ENCODE measurements at regions not wholly inside any gene's neighbourhood (a gene's known extent, or its start where the extent isn't known, plus 50 kb on each side); places are given as distances from the start of the nearest gene placed in this dataset.

- Histone ChIP-seq H3K36me3 (no peaks in the 10 kb centered on the region), H3K4me3 (no peak overlapping the region), H3K27ac (peak overlapping the region in 2 of 10 donors; percentile 10 to 36), H3K9me3 (peaks cover 0 to 34% (median 0%) of the 10 kb centered on the region in 11 donors), H3K4me1 (peaks cover 0 to 12% (median 4%) of the 10 kb centered on the region in 9 donors), H3K27me3 (no peaks in the 10 kb centered on the region)
- ATAC-seq (no peak), DNase-seq (no peak)
- intact Hi-C loops (cut with DNase I): no loop called here
- TF ChIP-seq, protein P1, sequence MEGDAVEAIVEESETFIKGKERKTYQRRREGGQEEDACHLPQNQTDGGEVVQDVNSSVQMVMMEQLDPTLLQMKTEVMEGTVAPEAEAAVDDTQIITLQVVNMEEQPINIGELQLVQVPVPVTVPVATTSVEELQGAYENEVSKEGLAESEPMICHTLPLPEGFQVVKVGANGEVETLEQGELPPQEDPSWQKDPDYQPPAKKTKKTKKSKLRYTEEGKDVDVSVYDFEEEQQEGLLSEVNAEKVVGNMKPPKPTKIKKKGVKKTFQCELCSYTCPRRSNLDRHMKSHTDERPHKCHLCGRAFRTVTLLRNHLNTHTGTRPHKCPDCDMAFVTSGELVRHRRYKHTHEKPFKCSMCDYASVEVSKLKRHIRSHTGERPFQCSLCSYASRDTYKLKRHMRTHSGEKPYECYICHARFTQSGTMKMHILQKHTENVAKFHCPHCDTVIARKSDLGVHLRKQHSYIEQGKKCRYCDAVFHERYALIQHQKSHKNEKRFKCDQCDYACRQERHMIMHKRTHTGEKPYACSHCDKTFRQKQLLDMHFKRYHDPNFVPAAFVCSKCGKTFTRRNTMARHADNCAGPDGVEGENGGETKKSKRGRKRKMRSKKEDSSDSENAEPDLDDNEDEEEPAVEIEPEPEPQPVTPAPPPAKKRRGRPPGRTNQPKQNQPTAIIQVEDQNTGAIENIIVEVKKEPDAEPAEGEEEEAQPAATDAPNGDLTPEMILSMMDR (IDR thresholded peaks at IDR 0.05): no peak
- 63 to 72% methylated on average over 3 of the region's 3 CpGs for WGBS, 2 donors
Measured at GRCh38 chr10:4330636-4331035, 495.4 kb upstream of the AKR1E2 start.

GRCh38 chr10:4329225-4329624, 496.8 kb upstream of the AKR1E2 start:
- DNase-seq: no peak
- peak in 6 of 8 donors; percentile 37 to 57 (median 50) for ATAC-seq
- H3K36me3 ChIP-seq: no peaks in the 10 kb centered on the region
- H3K4me1 ChIP-seq: peaks cover 0 to 12% (median 4%) of the 10 kb centered on the region in 9 donors
- intact Hi-C loops (cut with DNase I): no loop called here
- WGBS, 2 donors: 68 to 92% methylated on average over 3 of the region's 3 CpGs
- TF ChIP-seq, protein P1 (IDR thresholded peaks at IDR 0.05): no peak
- no peaks in the 10 kb centered on the region for H3K27me3 ChIP-seq
- H3K9me3 ChIP-seq: peaks cover 0 to 27% (median 0%) of the 10 kb centered on the region in 11 donors
- H3K4me3 ChIP-seq: no peak overlapping the region
- peak overlapping the region in 5 of 10 donors; percentile 5 to 48 (median 15) for H3K27ac ChIP-seq

- peaks cover 0 to 1% (median 0%) of the 10 kb centered on the region in 11 donors for H3K9me3 ChIP-seq
- H3K4me3 ChIP-seq: no peak overlapping the region
- ATAC-seq: no peak
- peaks cover 0 to 15% (median 4%) of the 10 kb centered on the region in 9 donors for H3K4me1 ChIP-seq
- intact Hi-C loops (cut with DNase I): no loop called here
- TF ChIP-seq, protein P1 (IDR thresholded peaks at IDR 0.05): no peak
- no peaks in the 10 kb centered on the region for H3K27me3 ChIP-seq
- H3K27ac ChIP-seq: no peak overlapping the region
- DNase-seq: no peak
- H3K36me3 ChIP-seq: no peaks in the 10 kb centered on the region
- 92 to 95% methylated on average over 5 of the region's 5 CpGs for WGBS, 2 donors
Measured at GRCh38 chr10:4326647-4327046, 499.4 kb upstream of the AKR1E2 start.

DNA sequence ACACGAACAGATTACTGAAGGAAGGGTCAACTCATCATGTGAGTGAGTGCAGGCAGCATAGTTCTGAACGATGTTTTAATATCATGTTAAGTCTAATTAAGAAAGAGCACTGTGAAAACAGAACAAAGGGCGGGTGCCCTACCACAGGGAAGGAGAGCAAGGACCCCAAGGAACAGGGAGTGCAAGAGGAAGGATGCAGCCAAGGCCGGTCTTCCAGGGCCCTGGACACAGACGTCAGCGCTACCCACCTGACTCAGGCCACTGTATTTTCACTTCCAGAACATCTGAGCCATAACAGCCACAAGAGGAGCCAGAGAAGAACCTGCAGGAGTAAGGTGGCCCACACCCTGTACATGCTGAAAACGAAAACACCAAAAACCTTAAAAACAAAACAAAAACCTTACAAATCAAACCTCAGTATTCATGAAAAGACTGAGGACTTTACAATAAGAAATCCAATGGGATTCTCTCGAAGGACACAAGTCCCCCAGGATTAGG, 506.1 kb upstream of the AKR1E2 start:
- no peaks in the 10 kb centered on the region for H3K9me3 ChIP-seq
- H3K27me3 ChIP-seq: no peaks in the 10 kb centered on the region
- no peaks in the 10 kb centered on the region for H3K36me3 ChIP-seq
- whole genome bisulfite sequencing, 2 donors: 87 to 88% methylated on average over 8 of the region's 8 CpGs
- H3K27ac ChIP-seq: no peak overlapping the region
- TF ChIP-seq, protein P1 (IDR thresholded peaks at IDR 0.05): no peak
- H3K4me1 ChIP-seq: peaks cover 0 to 25% (median 4%) of the 10 kb centered on the region in 9 donors
- peak in 1 of 8 donors; percentile 13 for ATAC-seq
- intact Hi-C loops (cut with DNase I): loop anchor here in 1 of 10 donors (10.0 kb wide), 1 partner anchor 995 kb away; no protein-coding TSS in a partner anchor
- no peak overlapping the region for H3K4me3 ChIP-seq
- DNase-seq: no peak
